ENCODE measurements at regions not wholly inside any gene's neighbourhood (a gene's known extent, or its start where the extent isn't known, plus 50 kb on each side); places are given as distances from the start of the nearest gene placed in this dataset.

DNA sequence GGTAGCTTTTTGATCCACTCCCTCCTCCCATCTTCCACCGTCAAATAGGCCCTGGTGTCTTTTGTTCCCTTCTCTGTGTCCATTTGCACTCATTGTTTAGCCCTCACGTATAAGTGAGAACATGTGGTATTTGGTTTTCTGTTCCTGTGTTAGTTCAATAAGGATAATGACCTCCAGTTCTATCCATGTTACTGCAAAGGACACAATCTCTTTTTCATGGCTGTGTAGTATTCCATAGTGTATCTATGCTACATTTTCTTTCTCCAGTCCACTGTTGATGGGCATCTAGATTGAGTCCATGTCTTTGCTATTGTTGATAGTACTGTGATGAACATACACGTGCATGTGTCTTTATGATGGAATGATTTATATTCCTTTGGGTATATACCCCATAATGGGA lies 136.0 kb upstream of the USP29 start (continued):
- TF ChIP-seq ZBTB40 (IDR thresholded peaks at IDR 0.05) (no peak), ZBTB40 (CRISPR knock-in tag; IDR thresholded peaks at IDR 0.05) (no peak), U2AF2 (optimal IDR thresholded peaks at IDR 0.05; ENCODE audit: low read depth, low read length) (no peak), POLR2AphosphoS5 (IDR thresholded peaks at IDR 0.05; ENCODE audit: control insufficient read depth, insufficient read depth, low read depth, low read length) (no peak), LEF1 (IDR thresholded peaks at IDR 0.05) (no peak)

Measured in K562 (cell line).